GM23338 (cell line): ENCODE measurements at regions not wholly inside any gene's neighbourhood (a gene's known extent, or its start where the extent isn't known, plus 50 kb on each side); places are given as distances from the start of the nearest gene placed in this dataset.

ENCODE experiments used
- POLR2AphosphoS5 ChIP-seq: IDR thresholded peaks from 2 replicates; pipeline ENCODE4 v1.6.1; 2016; ENCODE audit warnings: antibody characterized with exemption, low read depth
- TF ChIP-seq, protein P1 (sequence below), 2 experiments: fragments of 200-600 bp in 1 of 2; sonication (generic) in 1 of 2; conservative IDR thresholded peaks; 2 replicates each; pipeline versions ENCODE4 v1.5.1 to v1.6.1; 2016 to 2017; ENCODE audit warnings: antibody characterized with exemption in 2 of 2, low read depth in 2 of 2, mild to moderate bottlenecking in 2 of 2, moderate library complexity in 1 of 2
- TF ChIP-seq, protein P2 (sequence below): IDR thresholded peaks from one replicate; pipeline ENCODE4 v1.6.1; 2018; ENCODE audit warnings: antibody characterized with exemption; ENCODE audit not compliant: unreplicated experiment

DNA sequence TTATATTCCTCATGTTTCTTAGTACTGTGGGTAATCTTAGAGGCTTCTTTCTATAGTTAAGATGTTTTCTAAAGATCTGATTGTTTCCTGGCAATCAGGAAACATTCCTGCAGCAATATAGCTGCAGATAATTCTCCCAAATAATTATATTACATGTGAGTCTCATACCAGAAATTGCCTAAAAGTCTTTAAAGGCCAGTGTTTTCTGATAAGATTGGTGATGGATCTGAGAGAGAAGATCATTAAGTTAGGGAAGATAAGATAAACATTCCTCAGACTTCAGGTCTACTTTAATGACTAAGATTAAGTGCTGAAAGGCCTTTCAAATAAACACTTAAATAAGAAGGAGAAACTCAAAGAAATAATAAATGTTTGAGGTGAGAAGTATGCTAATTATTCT, 107.7 kb upstream of the DAB2 start:
- TF ChIP-seq, protein P1, sequence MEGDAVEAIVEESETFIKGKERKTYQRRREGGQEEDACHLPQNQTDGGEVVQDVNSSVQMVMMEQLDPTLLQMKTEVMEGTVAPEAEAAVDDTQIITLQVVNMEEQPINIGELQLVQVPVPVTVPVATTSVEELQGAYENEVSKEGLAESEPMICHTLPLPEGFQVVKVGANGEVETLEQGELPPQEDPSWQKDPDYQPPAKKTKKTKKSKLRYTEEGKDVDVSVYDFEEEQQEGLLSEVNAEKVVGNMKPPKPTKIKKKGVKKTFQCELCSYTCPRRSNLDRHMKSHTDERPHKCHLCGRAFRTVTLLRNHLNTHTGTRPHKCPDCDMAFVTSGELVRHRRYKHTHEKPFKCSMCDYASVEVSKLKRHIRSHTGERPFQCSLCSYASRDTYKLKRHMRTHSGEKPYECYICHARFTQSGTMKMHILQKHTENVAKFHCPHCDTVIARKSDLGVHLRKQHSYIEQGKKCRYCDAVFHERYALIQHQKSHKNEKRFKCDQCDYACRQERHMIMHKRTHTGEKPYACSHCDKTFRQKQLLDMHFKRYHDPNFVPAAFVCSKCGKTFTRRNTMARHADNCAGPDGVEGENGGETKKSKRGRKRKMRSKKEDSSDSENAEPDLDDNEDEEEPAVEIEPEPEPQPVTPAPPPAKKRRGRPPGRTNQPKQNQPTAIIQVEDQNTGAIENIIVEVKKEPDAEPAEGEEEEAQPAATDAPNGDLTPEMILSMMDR (conservative IDR thresholded peaks at IDR 0.05; ENCODE audit: low read depth in 2 of 2) = no peak
- TF ChIP-seq, protein P2, sequence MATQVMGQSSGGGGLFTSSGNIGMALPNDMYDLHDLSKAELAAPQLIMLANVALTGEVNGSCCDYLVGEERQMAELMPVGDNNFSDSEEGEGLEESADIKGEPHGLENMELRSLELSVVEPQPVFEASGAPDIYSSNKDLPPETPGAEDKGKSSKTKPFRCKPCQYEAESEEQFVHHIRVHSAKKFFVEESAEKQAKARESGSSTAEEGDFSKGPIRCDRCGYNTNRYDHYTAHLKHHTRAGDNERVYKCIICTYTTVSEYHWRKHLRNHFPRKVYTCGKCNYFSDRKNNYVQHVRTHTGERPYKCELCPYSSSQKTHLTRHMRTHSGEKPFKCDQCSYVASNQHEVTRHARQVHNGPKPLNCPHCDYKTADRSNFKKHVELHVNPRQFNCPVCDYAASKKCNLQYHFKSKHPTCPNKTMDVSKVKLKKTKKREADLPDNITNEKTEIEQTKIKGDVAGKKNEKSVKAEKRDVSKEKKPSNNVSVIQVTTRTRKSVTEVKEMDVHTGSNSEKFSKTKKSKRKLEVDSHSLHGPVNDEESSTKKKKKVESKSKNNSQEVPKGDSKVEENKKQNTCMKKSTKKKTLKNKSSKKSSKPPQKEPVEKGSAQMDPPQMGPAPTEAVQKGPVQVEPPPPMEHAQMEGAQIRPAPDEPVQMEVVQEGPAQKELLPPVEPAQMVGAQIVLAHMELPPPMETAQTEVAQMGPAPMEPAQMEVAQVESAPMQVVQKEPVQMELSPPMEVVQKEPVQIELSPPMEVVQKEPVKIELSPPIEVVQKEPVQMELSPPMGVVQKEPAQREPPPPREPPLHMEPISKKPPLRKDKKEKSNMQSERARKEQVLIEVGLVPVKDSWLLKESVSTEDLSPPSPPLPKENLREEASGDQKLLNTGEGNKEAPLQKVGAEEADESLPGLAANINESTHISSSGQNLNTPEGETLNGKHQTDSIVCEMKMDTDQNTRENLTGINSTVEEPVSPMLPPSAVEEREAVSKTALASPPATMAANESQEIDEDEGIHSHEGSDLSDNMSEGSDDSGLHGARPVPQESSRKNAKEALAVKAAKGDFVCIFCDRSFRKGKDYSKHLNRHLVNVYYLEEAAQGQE = no peak
- TF ChIP-seq POLR2AphosphoS5 = no peak
